Dedifferentiated amniotic fluid mesenchymal stem cell (primary cell): ENCODE measurements at regions not wholly inside any gene's neighbourhood (a gene's known extent, or its start where the extent isn't known, plus 50 kb on each side); places are given as distances from the start of the nearest gene placed in this dataset.

ENCODE experiments used
- DNase-seq: peaks from one replicate; pipeline ENCODE4 v3.0.0-alpha.2; 2016; ENCODE audit errors: extremely low spot score

DNA sequence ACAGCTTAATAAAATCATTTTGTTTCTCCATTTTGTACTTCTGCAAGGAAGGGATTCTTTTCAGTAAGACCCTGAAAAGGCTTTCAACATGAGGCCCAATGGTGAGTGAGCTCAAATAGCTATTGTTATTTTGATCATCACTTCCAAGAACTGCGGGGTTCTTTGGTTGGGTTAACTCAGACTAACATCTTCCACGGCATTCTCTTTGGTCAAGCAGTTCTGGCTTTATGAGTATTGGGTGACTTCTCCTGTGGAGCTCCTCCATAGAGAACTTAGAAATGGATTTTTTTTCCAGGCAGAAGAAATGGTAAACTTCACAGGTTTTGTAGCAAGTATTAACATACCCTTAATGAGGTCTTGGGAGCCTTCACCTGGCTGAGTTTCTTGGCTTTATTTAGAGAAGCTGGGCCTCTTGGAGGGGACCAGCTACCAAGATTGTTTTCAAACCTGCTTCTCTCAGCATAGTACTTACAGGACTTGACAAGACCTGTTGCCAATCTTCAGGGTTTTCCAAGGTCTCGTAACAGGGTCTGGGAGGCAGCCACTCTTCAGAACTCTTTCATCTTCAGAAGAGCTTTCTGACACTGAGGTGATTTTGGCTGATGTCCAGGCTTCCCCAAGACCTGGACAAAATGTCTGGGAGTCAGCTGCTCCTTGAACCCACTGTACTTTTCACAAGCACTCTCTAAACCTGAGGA lies 353.2 kb upstream of the ETAA1 start:
- no peak for DNase-seq

DNA sequence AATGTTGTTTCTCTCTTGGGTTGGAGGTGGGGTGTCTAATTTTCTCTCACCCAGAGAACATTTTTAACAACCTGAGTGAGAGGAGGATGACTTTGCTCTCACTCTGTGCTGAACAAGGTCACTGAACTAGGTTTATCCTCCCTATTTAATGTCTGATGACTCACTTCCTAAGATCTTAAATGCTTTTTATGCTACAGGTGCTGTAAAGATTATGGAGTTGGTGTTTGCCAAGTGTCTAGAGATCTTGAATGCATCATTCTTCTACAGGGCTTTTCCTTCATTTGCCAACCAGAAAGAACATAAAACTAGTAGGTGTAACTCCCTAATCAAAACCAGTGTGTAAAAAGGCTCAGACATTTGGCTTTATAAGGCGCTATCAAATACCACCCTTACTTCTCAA lies 350.5 kb upstream of the ETAA1 start:
- DNase-seq = no peak

DNA sequence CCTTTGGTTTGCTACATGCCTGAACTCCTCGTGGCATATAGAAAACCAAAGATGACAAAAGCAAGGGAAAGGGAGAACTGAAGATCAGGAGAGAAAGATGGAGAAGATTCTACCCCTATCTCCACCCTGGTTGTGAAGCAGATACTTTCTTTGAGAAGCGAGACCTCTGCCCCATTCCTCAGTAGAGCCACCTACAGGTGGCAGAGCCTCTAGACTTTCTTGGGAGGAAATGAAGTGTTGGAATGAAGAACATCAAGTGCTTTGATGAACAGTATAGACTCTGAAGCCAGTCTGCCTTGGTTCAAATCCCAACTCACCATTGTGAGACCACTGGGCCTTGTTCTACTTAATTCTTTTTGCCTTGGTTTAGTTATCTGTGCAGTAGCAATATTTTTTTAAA lies 348.8 kb upstream of the ETAA1 start:
- no peak for DNase-seq

DNA sequence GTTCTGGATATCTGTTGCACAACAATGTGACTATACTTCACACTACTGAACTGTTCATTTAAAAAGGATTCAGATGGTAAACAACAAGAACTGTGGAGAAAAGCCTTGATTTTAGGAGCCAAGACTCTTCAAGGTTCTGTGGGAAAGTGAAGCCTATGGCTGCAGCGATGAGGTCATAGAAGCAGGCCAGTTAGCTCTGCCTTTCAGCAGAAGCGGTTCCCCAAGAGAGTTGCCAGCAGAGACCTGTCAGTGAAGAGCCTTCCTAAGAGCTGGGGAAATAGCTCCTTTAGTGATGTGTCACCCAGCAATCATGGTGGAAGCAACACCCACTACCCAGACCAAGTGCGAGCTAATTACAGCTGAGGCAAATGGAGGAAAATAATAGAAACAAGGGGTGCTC lies 346.5 kb upstream of the ETAA1 start:
- no peak for DNase-seq

DNA sequence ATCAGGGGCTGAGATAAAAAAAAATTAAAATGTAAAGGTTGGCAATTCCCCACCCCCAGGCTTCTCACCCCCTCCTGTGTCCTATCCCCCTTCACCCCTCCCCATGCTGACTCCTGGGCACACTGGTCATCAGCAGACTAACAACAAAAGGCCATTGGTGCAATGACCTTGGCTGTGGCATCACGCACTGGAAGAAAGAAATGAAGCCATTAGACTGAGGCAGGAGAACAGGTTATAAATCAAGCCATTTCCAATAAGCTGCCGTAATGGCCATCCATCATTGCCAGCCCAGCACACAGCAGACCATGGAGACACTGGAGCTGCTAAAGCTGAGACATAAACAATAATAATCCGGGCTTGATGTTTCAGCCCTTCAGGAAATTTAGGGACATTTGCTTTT lies 342.4 kb upstream of the ETAA1 start:
- DNase-seq = no peak

DNA sequence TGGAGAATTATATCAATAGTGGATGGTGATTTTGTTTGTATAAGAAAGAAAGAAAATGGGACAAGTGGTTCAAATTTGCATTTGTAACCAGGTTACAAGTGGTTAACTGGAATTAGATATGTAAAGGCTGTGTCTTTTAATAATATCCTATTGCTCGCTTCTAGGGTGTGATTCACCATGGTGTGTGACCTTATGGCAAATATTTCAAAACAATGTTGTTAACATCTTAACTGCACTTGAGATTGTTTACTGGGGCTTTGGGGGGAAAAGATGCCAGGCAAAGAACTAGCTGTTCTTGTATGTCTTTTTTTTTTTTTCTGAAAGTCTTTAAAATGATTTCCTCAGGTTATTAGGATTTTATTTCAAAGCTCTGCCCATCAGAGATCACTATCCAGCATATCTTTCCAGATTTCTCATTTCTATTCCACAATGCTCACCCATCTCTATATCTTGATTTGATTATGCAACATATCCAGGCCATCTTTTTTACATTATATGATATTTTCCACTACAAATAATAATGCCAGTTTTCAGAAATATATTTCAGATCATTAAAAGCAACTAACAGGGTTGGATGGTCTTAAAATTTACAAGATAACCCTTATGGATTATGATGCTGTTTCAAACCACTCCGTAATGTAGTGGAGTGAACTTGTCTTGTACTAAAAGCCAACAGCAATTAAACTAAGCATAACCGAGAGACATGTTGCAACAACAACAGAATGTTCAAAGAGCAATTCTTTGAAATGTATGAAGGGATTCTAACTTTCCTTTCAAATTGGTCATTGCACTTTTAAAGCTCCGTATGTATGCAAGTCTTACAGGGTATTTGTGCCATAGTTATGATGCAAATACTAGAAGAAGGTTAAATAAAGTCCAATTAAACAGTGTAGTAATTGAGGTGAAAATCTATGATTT lies 341.5 kb upstream of the ETAA1 start:
- DNase-seq = no peak

DNA sequence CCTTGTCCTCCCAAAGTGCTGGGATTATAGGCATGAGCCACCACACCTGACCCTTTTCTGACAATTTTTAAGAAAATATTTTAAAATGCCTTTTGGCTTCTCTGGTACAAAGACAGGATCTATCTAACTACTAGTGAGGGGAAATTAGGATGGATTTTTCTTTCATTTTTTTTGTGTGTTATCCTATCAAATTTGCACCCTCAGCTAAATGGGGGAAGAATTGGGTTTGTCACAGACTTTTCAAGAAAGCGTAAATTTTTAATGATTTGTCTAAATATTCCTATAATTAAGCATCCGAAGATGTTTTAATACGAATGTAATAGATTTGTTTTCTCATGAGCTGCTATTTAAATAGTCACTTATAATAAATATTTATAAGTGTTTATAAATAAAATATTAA lies 340.0 kb upstream of the ETAA1 start:
- no peak for DNase-seq

DNA sequence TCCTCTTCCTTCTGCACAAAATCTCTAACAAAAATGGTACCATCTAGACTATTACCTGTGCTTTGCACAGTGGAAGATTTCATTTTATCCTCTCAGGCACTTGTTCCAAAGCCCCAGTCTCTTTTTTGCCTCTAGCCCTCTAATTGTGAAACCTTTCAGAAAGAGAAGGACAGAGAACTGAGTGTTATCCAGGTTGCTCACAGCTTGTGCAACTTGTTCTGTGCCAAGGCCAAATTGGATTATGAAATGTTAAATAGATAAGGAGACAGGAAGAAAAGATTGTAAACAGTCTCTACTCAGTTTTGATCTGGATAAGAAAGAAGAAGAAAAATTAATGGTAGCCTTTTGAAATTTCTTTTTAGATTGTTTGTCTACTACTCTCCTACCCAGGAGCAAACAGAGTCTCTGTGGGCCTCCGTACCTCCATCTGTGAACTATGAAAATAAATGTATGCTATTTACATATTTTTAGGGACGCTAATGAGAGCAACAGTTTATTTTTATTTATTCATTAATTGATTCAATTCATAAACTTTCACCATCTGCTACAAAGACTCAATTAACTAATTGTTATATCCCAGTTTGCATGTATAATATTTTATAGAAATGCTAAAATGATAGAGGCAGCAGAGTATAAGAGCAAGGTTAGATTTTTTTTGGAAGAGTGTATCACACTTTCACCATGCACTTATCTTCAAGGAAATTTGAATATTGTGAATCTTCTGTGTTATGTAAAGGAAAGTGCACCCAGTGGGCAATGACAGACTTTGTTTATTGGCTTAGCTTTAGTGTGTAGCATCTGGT lies 339.0 kb upstream of the ETAA1 start:
- no peak for DNase-seq

DNA sequence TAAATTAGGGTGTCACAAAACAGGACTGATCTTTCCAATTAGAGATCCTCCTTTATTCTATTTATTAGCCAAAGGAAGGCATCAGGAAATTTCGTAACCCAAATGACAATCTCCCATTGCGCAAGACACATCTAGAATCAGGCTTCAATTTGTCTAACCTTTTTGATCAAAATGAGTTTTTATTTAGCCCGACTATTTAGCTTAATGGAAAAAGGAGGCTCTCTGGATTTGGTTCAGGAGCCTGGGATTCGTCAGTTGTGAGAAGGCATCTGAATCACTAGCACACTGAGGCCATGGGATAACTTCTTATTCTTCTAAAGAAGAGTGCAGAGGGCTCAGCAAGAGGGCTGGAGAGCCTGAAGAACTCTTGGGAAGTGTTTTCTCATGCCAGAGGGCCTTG lies 332.1 kb upstream of the ETAA1 start:
- no peak for DNase-seq

DNA sequence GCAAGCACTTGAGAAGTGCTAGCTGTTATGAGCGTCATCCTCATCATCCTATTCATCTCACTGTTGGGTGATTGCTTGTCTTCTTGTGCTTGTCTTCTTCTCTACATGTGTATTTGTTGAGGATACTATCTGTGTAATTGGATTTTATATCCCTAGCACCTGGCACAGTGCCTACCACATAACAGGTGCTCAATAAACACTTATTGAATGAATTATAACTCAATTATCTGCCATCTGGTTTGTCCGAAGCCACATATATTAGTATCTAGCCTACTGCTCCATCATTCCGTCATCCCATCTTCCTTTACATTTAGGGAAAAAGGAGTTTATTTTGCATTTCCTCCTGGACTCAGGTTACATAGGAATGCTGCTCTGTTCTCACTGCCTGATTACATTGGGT lies 330.4 kb upstream of the ETAA1 start:
- no peak for DNase-seq

DNA sequence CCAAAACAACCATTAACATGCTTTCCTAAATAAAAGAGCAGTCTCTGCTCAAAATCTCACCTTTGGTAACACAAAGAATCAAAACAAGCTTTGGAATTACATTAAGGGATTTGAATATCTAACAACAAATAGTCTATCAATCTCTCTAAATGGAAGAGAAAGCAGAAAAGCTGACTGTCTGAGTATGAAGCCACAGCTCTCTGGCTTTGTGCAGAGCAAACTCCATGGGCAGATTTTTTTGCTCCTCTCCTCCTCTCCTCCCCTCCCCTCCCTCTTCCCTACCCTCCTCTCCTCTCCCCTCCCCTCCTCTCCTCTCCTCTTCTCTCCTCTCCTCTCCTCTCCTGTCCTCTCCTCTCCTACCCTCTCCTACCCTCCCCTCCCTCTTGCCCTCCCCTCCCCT lies 329.5 kb upstream of the ETAA1 start:
- DNase-seq = no peak

DNA sequence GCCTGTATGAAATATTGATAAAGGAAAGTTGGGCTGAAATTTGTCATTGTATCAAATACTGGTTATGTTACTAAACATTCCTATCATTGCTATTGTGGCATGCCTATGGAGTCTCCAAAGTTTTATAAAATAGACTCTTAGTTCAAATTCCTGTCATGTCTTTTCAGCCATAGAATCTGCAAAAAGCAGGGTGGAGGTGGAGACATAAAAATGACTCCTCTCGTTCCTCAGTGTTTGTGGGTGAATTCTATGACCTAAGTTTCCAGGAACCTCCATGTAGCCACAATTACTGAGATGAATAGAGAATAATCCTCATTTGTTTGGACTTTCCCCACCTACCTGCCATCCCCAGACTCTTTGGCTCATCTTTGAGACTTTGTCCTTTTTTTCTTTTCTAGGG lies 326.3 kb upstream of the ETAA1 start:
- no peak for DNase-seq

DNA sequence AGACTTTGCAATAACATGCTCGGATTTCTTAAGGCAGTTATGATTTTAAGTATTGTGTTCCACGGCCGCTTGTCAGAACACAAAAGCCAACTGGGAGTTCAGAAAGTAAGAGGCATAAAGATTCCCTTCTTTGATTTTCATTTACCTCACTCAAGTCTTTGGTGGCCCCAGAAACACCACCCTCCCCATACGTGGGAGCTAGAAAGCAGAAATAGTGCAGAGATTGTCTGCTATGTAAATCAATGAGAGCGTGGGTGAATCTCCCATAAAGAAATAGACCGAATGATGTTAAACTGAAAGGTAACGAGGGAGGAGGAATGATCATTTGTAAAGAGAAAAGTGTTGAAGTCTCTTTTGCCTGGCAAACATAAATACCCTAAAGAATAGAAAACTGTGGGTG lies 322.1 kb upstream of the ETAA1 start:
- DNase-seq = no peak

DNA sequence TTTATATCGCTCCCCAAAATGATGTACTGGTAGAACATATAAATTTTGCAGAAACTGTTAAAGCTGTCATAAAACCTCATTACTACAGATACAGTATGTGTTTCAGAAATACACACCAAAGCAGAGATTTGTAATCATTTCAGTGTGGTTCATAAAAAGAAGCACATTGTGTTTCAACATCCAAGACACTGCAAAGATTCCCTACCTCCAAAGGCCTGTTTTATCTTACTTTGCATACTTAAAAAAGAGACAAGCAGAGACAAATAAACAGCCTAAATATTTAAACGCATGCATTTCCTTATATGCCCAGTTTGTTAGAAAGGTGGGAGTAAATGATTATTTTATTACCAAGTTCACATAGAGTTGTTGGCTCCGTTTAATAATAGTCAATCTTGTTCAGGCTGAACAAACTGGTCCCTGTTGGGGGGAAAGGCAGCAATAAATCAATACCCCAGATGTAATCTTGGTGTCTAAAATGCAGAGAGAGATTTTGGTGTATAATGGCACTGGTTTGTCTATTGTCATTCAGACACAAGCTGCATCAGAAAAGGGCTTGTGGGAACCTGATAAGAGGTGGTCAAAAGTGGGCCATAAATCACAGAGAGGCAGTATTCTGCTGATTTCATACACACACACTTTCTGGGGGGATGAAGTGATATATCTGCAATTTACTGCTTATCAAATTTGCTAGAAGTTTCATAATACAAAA lies 321.4 kb upstream of the ETAA1 start:
- DNase-seq = no peak

DNA sequence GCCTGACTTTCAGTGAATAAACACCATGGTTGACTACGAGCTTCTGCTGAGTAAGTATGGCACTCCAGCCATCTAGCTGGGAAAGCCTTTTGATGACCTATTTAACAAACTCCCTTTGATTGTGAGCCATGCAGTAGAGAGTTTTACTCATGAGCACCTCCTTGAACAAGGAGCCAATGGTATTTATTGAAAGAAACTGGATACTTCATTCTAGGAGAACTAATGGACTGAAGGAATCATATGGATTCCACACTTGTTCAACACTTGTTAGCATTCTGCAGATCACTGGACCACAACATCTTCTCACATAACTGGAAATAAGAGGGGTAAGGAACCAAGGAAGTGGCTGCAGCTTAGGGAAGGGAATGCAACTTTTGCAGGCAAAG lies 320.9 kb upstream of the ETAA1 start:
- no peak for DNase-seq

DNA sequence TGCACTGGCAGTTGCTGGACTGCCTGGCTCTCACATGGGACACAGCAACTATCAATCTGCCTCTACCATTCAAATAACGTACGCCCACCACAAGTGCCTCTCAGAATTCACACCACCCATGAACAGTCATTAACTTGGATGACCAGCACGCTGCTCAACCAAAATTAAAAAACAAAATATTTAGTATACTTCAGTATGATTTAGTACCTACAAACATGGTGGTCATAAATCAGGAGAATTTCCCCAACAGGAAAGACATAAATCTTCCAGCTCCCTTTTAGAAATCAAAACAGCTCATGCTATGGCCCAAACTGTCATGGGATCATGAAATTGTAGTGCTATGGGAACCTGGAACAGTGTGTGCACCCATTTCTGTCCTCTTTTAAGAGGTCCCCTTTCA lies 317.4 kb upstream of the ETAA1 start:
- DNase-seq = no peak

DNA sequence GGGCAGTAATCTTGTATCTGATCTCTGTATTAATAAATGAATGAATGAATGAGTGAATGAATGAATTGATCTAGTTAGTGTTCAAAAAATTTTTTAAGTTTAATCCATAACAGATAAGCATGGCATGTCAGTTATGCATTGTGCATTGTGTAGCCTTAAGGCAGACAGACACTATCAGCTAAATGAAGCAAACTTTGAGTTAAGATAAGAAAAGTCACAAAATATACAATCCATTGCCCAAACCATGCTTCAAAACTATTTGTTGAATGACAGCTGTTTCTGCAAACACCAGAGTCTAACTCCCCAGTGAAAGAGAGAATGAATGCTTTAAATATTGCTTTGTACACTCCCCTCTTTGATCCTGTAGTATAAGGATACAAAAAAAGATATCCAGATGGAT lies 314.3 kb upstream of the ETAA1 start:
- DNase-seq = no peak

DNA sequence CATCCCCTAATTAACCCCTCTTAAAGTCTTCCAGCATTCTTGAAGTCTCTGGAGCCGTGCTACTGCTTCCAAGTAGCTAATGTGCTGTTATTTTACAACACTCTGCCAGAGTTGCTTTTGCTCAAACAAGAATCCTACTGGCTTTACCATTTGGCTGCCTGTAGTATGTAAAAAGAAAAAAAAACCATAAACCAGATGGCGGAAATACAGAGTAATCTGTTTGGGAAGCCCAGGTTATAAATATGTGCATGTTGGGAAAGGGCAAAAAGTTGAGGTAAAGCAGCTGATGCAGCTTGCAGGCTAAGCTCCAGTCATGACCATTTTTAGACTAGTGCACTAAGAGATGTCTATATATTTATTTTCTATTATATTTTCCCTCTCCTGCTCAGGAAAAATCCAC lies 313.2 kb upstream of the ETAA1 start:
- no peak for DNase-seq

DNA sequence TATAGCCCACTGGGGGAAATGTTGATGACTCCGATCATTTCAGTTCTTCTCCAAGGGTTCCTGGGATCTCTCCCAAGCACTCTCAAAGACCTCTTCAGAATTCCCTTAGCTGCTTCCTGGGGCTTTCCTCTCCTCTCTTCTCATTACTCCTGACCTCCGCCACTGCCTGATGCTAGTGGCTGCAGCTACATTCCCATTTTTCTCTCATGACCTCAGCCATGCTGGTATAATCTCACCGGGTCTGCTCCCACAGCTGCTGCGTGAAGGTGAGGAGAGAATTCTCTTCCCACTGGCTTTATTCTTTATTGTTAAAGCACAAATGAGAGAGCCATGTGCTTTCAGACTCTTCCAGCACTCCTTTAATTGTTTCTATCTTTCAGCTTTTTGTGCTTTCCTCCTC lies 312.0 kb upstream of the ETAA1 start:
- DNase-seq = no peak

DNA sequence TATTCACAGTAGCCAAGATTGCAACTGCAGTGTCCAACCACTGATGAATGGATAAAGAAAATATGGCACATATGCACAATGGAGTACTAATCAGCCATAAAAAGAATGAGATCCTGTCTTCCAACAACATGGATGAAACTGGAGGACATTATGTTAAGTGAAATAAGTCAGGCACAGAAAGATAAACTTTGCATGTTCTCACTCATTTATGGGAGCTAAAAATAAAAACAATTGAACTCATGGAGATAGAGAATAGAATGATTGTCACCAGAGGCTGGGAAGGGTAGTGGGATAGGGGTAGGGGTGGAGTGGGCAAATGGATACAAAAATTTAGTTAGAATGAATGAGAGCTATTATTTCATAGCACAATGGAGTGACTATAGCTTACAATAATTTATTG lies 305.5 kb upstream of the ETAA1 start:
- no peak for DNase-seq

DNA sequence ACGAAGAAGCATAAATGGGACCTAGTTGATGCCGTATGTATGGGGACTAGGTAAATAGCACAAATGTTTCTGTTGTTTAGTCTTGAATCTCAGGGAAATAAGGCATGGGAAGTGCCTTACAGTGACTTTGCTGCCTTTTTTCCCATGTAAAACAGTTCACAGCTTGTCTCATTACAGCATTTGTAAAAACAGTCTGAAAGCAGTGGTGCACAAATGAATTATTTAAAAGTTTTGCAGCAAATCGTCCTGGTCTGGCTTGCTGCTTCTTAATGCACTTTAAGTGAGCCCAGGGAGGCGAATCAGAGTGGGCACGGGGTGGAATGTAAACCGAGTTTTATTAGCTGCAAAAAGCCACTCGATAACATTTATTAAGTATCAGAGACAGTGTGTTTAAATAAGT lies 302.0 kb upstream of the ETAA1 start:
- DNase-seq = no peak

DNA sequence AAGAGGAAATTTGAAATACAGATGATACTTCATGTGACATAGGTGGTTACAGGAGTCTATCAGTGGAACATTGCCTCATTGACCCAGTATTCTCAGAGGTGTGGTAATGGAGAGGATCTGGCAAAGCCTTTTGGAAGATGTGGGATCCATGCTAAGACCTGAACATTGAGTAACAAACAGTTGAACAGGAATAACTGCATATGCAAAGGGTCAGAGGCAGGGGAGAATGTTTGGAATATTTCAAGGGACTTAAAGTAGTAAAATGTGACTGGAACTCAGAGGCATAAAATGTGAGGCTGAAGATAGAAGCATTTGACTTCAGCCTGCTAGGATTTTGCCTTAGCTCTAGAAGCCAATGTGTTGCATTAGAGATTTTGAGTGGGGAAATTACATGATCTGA lies 300.2 kb upstream of the ETAA1 start:
- no peak for DNase-seq
